NT2/D1 (cell line): ENCODE measurements at regions not wholly inside any gene's neighbourhood (a gene's known extent, or its start where the extent isn't known, plus 50 kb on each side); places are given as distances from the start of the nearest gene placed in this dataset.

Experiments
- YY1 ChIP-seq: IDR thresholded peaks from 2 replicates; pipeline ENCODE4 v1.6.1; 2011; ENCODE audit not compliant: insufficient read length, insufficient read depth
- ZNF274 ChIP-seq: IDR thresholded peaks from 2 replicates; pipeline ENCODE4 v1.6.1; 2011; ENCODE audit warnings: mild to moderate bottlenecking, low read depth, low read length

GRCh38 chr13:56735537-56735942 is 405.2 kb upstream of the PRR20A start:
- no peak for TF ChIP-seq ZNF274
- no peak for TF ChIP-seq YY1
